ENCODE measurements at regions not wholly inside any gene's neighbourhood (a gene's known extent, or its start where the extent isn't known, plus 50 kb on each side); places are given as distances from the start of the nearest gene placed in this dataset.

GRCh38 chr13:22214184-22214583, 543.3 kb downstream of the FGF9 start:
- H2BK20ac ChIP-seq (ENCODE audit: low read depth, low read length, poor library complexity, severe bottlenecking) = no peak overlapping the region
- H2BK15ac ChIP-seq (ENCODE audit: low read depth, low read length) = no peak overlapping the region
- no peak overlapping the region for H3K14ac ChIP-seq (ENCODE audit: insufficient read depth, low read length)
- no peak overlapping the region for H2BK12ac ChIP-seq (ENCODE audit: insufficient read length, low read depth, low read length)
- no peaks in the 10 kb centered on the region for H3K79me2 ChIP-seq (ENCODE audit: insufficient read depth, low read length)
- H4K8ac ChIP-seq (replicated peaks; ENCODE audit: insufficient read length, low read depth, low read length) = no peak overlapping the region
- H3K36me3 Mint-ChIP-seq (ENCODE audit: insufficient read depth in 1 of 3, low read depth in 3 of 3) = no peaks in the 10 kb centered on the region; a peak in 1 of 7 replicates
- no peak overlapping the region for H2AFZ ChIP-seq (ENCODE audit: low read length)
- H3K9ac ChIP-seq (ENCODE audit: extremely low read depth, insufficient read length, low read length) = no peak overlapping the region
- H3K4me1 ChIP-seq (ENCODE audit: insufficient read depth, low read length) = peaks cover 4% of the 10 kb centered on the region; the same call in 1 of the 2 replicates
- 0 out of 2 replicates have a peak, but pooled peaks cover 1% of the 10 kb centered on the region for H3K27me3 ChIP-seq (ENCODE audit: insufficient read depth, low read length)
- no peak overlapping the region for H3K23ac ChIP-seq (ENCODE audit: insufficient read length, low read depth, low read length)
- H3K9me3 Mint-ChIP-seq = no peaks in the 10 kb centered on the region; a peak in 1 of 5 replicates
- H3K79me1 ChIP-seq (ENCODE audit: insufficient read depth, low read depth, low read length, poor library complexity, severe bottlenecking) = no peaks in the 10 kb centered on the region
- H3T11ph ChIP-seq (ENCODE audit: low read length) = no peak overlapping the region
- no peak overlapping the region for H3K4me3 Mint-ChIP-seq
- no peak overlapping the region for H2BK5ac ChIP-seq (ENCODE audit: insufficient read length, low read length)
- H3K4me1 Mint-ChIP-seq = peaks cover 20 to 28% of the 10 kb centered on the region in 2 experiments
- H2AK5ac ChIP-seq (ENCODE audit: insufficient read length, low read length) = no peak overlapping the region
- no peak overlapping the region for H2BK120ac ChIP-seq (ENCODE audit: low read depth, low read length, poor library complexity, severe bottlenecking)
- no peak overlapping the region for H3K56ac ChIP-seq (ENCODE audit: insufficient read length, low read depth, low read length)
- H3K4me2 ChIP-seq (ENCODE audit: insufficient read depth, insufficient read length, low read length) = no peak overlapping the region
- no peak overlapping the region for H3K4ac ChIP-seq (ENCODE audit: low read depth, low read length)
- TF ChIP-seq CTCF (conservative IDR thresholded peaks at IDR 0.05) = no peak
- H3K23me2 ChIP-seq (ENCODE audit: insufficient read length, low read depth, low read length, poor library complexity, severe bottlenecking) = no peaks in the 10 kb centered on the region
- H3K27me3 Mint-ChIP-seq (ENCODE audit: low read depth) = no peaks in the 10 kb centered on the region; the same call in 1 of the 2 replicates
- no peak overlapping the region for H4K5ac ChIP-seq (ENCODE audit: insufficient read length, low read depth, low read length)
- no CpG with 5 or more reads among the region's 3 CpGs for WGBS (ENCODE audit: extremely low coverage, insufficient read length, low lambda C conversion rate)
- no peak for DNase-seq
- H4K91ac ChIP-seq (ENCODE audit: insufficient read length, low read depth, low read length) = no peak overlapping the region
- no peak overlapping the region for H3K27ac Mint-ChIP-seq
- H4K20me1 ChIP-seq (ENCODE audit: control insufficient read depth, insufficient read depth, insufficient read length) = no peaks in the 10 kb centered on the region
- H3K18ac ChIP-seq (ENCODE audit: insufficient read length, low read depth, low read length) = no peak overlapping the region
- H3K9me3 ChIP-seq (ENCODE audit: control insufficient read depth, low read depth, low read length) = no peaks in the 10 kb centered on the region
- no peak overlapping the region for H3K27ac ChIP-seq (ENCODE audit: insufficient read length, low read depth, low read length)
